ENCODE measurements at regions not wholly inside any gene's neighbourhood (a gene's known extent, or its start where the extent isn't known, plus 50 kb on each side); places are given as distances from the start of the nearest gene placed in this dataset.
"Not testable (repeated sequence)": the region's sequence is repeated elsewhere in the genome, so short reads cannot be mapped to it uniquely, and the experiment has no call there.

- DNase-seq = no peak
These were observed 108.5 kb downstream of the FEM1C start for GRCh38 chr5:115435778-115436712.

GRCh38 chr5:115435065-115435777 lies 109.4 kb downstream of the FEM1C start:
- no peak for DNase-seq

GRCh38 chr5:115433918-115434317 lies 110.7 kb downstream of the FEM1C start:
- DNase-seq = no peak

GRCh38 chr5:115432691-115433090 lies 111.9 kb downstream of the FEM1C start:
- DNase-seq = peak; percentile 45

- DNase-seq = no peak
These were observed 113.5 kb downstream of the FEM1C start for GRCh38 chr5:115431116-115431515.

GRCh38 chr5:115430374-115430773 lies 114.2 kb downstream of the FEM1C start:
- no peak for DNase-seq

- DNase-seq = no peak
These were observed 115.1 kb downstream of the FEM1C start for GRCh38 chr5:115429345-115429940.

GRCh38 chr5:115428676-115429075 lies 115.9 kb downstream of the FEM1C start:
- DNase-seq = no peak

- no peak for DNase-seq
These were observed 116.3 kb downstream of the FEM1C start for GRCh38 chr5:115428248-115428647.

GRCh38 chr5:115424446-115424845 lies 120.1 kb downstream of the FEM1C start:
- DNase-seq = no peak

- no peak for DNase-seq
These were observed 120.5 kb downstream of the FEM1C start for GRCh38 chr5:115424030-115424429.

GRCh38 chr5:115423541-115423940 lies 121.0 kb downstream of the FEM1C start:
- no peak for DNase-seq

- no peak for DNase-seq
These were observed 121.5 kb downstream of the FEM1C start for GRCh38 chr5:115423051-115423450.

GRCh38 chr5:115420812-115421211 lies 123.8 kb downstream of the FEM1C start:
- not testable (repeated sequence) for DNase-seq

- no peak for DNase-seq
These were observed 123.6 kb upstream of the CCDC112 start for GRCh38 chr5:115419846-115420585.

GRCh38 chr5:115418788-115419187 lies 122.3 kb upstream of the CCDC112 start:
- DNase-seq = peak; percentile 64

- no peak for DNase-seq
These were observed 120.6 kb upstream of the CCDC112 start for GRCh38 chr5:115417076-115417475.

GRCh38 chr5:115415143-115415491 lies 118.7 kb upstream of the CCDC112 start:
- no peak for DNase-seq

GRCh38 chr5:115414406-115415142 lies 118.1 kb upstream of the CCDC112 start:
- DNase-seq = no peak

- no peak for DNase-seq
These were observed 117.2 kb upstream of the CCDC112 start for GRCh38 chr5:115413651-115414050.

- DNase-seq = no peak
These were observed 112.6 kb upstream of the CCDC112 start for GRCh38 chr5:115409094-115409493.
